ENCODE measurements at regions not wholly inside any gene's neighbourhood (a gene's known extent, or its start where the extent isn't known, plus 50 kb on each side); places are given as distances from the start of the nearest gene placed in this dataset.

GRCh38 chr9:14512942-14513341, 180.3 kb downstream of the ZDHHC21 start:
- TF ChIP-seq SUZ12 (IDR thresholded peaks at IDR 0.05; ENCODE audit: extremely low read depth, insufficient read depth, insufficient read length) (no peak), ZNF274 (IDR thresholded peaks at IDR 0.05; ENCODE audit: low read depth, low read length) (no peak), YY1 (IDR thresholded peaks at IDR 0.05; ENCODE audit: insufficient read depth, insufficient read length) (no peak)

Data from NT2/D1 (cell line).